Astrocyte (in vitro differentiated cells and primary cell): ENCODE measurements at regions not wholly inside any gene's neighbourhood (a gene's known extent, or its start where the extent isn't known, plus 50 kb on each side); places are given as distances from the start of the nearest gene placed in this dataset.

Source experiments
- DNase-seq: peaks from one replicate; pipeline ENCODE4 v3.0.0-alpha.2; 2010; ENCODE audit warnings: low read depth
- FAIRE-seq: peaks from 2 replicates; lab custom pipeline; 2011; peaks lifted over from hg19 to GRCh38; lab: Jason Lieb, UNC
- H2AFZ ChIP-seq: 2 replicates; pipeline ENCODE4 v1.6.0; 2012; ENCODE audit warnings: low read depth, low read length, inconsistent platforms
- H3K27ac ChIP-seq: 2 replicates; pipeline ENCODE4 v1.5.1; 2011; ENCODE audit warnings: low read depth, low read length, inconsistent platforms
- H3K27me3 ChIP-seq: 2 replicates; pipeline ENCODE4 v1.6.0; 2011; ENCODE audit warnings: low read length, inconsistent platforms; ENCODE audit not compliant: insufficient read depth
- H3K36me3 ChIP-seq: 2 replicates; pipeline ENCODE4 v1.5.1; 2011; ENCODE audit warnings: low read length, inconsistent platforms; ENCODE audit not compliant: insufficient read depth
- H3K4me1 ChIP-seq: 2 replicates; pipeline ENCODE4 v1.5.1; 2011; ENCODE audit warnings: low read length, inconsistent platforms; ENCODE audit not compliant: insufficient read depth
- H3K4me2 ChIP-seq: 2 replicates; pipeline ENCODE4 v1.6.0; 2012; ENCODE audit warnings: low read length, inconsistent platforms
- H3K4me3 ChIP-seq: 2 replicates; pipeline ENCODE4 v1.5.1; 2011; ENCODE audit warnings: low read depth, mild to moderate bottlenecking, low read length, inconsistent platforms; ENCODE audit not compliant: insufficient read depth
- H3K79me2 ChIP-seq: 2 replicates; pipeline ENCODE4 v1.6.0; 2012; ENCODE audit warnings: mild to moderate bottlenecking, low read length, inconsistent platforms; ENCODE audit not compliant: insufficient read depth
- H3K9ac ChIP-seq: 2 replicates; pipeline ENCODE4 v1.6.0; 2012; ENCODE audit warnings: mild to moderate bottlenecking, low read length, inconsistent platforms
- H3K9me3 ChIP-seq: 2 replicates; pipeline ENCODE4 v1.5.1; 2012; ENCODE audit warnings: low read depth, mild to moderate bottlenecking, low read length, inconsistent platforms; ENCODE audit not compliant: insufficient read depth
- H4K20me1 ChIP-seq: 2 replicates; pipeline ENCODE4 v1.6.0; 2012; ENCODE audit warnings: low read length, inconsistent platforms; ENCODE audit not compliant: insufficient read depth
- H3K27ac Mint-ChIP-seq: one replicate; pipeline ENCODE4 v1.8.0; 2021; ENCODE audit warnings: mild to moderate bottlenecking, mixed read lengths; ENCODE audit not compliant: unreplicated experiment
- H3K27me3 Mint-ChIP-seq: one replicate; pipeline ENCODE4 v1.8.0; 2021; ENCODE audit warnings: low read depth, mixed read lengths; ENCODE audit not compliant: unreplicated experiment
- H3K36me3 Mint-ChIP-seq: one replicate; pipeline ENCODE4 v1.8.0; 2021; ENCODE audit warnings: low read depth, mixed read lengths; ENCODE audit not compliant: unreplicated experiment
- H3K4me1 Mint-ChIP-seq: one replicate; pipeline ENCODE4 v1.8.0; 2021; ENCODE audit warnings: low read depth, mixed read lengths; ENCODE audit not compliant: unreplicated experiment
- H3K4me3 Mint-ChIP-seq: one replicate; pipeline ENCODE4 v1.8.0; 2021; ENCODE audit warnings: mild to moderate bottlenecking, moderate library complexity, mixed read lengths; ENCODE audit not compliant: unreplicated experiment
- H3K9me3 Mint-ChIP-seq: one replicate; pipeline ENCODE4 v1.8.0; 2021; ENCODE audit warnings: mild to moderate bottlenecking, mixed read lengths; ENCODE audit not compliant: unreplicated experiment
- EZH2 ChIP-seq: IDR thresholded peaks from 2 replicates; pipeline ENCODE4 v1.6.1; 2012; ENCODE audit warnings: mild to moderate bottlenecking, low read length, inconsistent platforms; ENCODE audit not compliant: insufficient read depth
- TF ChIP-seq, protein P1 (sequence below): IDR thresholded peaks from 2 replicates; pipeline ENCODE4 v1.5.1; 2011; ENCODE audit warnings: low read depth, mild to moderate bottlenecking, inconsistent platforms, low read length, moderate library complexity; ENCODE audit not compliant: insufficient read depth

DNA sequence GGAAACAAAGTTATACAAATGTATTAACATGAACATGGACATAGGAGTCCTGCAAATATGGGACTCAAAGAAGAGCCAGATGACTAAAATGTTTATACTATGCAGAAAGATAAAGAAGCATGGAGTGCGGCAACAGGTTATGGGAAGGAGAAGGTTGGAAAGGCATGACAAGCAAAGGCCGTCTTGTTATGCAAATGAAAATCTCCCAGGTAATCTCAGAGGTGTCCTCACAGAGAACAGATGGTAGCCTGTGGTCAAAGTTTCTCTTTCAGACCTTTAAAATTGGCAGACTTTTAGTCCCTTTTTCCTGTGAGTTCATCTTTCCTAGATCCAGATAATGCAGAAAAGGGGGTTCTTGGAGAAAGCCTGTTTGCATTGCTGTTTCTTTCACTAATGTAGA lies 116.4 kb upstream of the BEND4 start:
- no peaks in the 10 kb centered on the region for H4K20me1 ChIP-seq
- H3K27ac ChIP-seq, result no peak overlapping the region
- no peaks in the 10 kb centered on the region for H3K9me3 ChIP-seq
- no peak overlapping the region for H3K4me3 ChIP-seq
- Mint-ChIP-seq H3K27me3 (no peaks in the 10 kb centered on the region), H3K9me3 (peaks cover 6% of the 10 kb centered on the region), H3K36me3 (no peaks in the 10 kb centered on the region), H3K4me3 (no peak overlapping the region), H3K27ac (no peak overlapping the region), H3K4me1 (no peaks in the 10 kb centered on the region)
- no peak overlapping the region for H3K9ac ChIP-seq
- no peaks in the 10 kb centered on the region for H3K27me3 ChIP-seq
- no peak overlapping the region for H2AFZ ChIP-seq
- no peak overlapping the region for H3K4me2 ChIP-seq
- H3K4me1 ChIP-seq, result no peaks in the 10 kb centered on the region
- no peak for FAIRE-seq
- H3K36me3 ChIP-seq, result no peaks in the 10 kb centered on the region
- TF ChIP-seq, protein P1, sequence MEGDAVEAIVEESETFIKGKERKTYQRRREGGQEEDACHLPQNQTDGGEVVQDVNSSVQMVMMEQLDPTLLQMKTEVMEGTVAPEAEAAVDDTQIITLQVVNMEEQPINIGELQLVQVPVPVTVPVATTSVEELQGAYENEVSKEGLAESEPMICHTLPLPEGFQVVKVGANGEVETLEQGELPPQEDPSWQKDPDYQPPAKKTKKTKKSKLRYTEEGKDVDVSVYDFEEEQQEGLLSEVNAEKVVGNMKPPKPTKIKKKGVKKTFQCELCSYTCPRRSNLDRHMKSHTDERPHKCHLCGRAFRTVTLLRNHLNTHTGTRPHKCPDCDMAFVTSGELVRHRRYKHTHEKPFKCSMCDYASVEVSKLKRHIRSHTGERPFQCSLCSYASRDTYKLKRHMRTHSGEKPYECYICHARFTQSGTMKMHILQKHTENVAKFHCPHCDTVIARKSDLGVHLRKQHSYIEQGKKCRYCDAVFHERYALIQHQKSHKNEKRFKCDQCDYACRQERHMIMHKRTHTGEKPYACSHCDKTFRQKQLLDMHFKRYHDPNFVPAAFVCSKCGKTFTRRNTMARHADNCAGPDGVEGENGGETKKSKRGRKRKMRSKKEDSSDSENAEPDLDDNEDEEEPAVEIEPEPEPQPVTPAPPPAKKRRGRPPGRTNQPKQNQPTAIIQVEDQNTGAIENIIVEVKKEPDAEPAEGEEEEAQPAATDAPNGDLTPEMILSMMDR, result no peak
- no peak for TF ChIP-seq EZH2
- no peak for DNase-seq
- no peaks in the 10 kb centered on the region for H3K79me2 ChIP-seq

DNA sequence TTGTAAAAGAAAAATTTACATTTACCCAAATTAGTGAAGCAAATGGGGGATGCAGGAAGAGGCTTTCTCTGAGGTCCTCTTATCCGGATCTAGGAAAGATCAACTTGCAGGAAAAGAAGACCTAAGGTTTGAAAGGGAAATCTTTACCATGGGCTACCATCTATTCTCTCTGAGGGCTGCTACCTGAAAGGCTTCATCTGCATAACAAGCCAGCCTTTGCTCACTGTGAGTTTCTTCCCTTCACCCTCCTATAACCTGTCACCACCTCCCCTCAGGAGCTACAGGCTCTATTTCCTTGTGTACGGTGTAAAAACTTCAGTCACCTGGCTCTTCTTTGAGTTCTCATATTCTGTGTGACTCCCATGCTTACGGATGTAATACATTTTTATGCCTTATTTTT lies 118.6 kb upstream of the BEND4 start:
- H3K79me2 ChIP-seq, result no peaks in the 10 kb centered on the region
- no peaks in the 10 kb centered on the region for H3K36me3 Mint-ChIP-seq
- no peak overlapping the region for H3K4me2 ChIP-seq
- no peak overlapping the region for H2AFZ ChIP-seq
- H3K27me3 Mint-ChIP-seq, result no peaks in the 10 kb centered on the region
- no peak overlapping the region for H3K9ac ChIP-seq
- no peaks in the 10 kb centered on the region for H4K20me1 ChIP-seq
- TF ChIP-seq EZH2, result no peak
- TF ChIP-seq, protein P1, result no peak
- no peaks in the 10 kb centered on the region for H3K36me3 ChIP-seq
- no peaks in the 10 kb centered on the region for H3K4me1 Mint-ChIP-seq
- no peak overlapping the region for H3K4me3 Mint-ChIP-seq
- DNase-seq (no peak), FAIRE-seq (no peak)
- peaks cover 13% of the 10 kb centered on the region for H3K9me3 Mint-ChIP-seq
- H3K27ac Mint-ChIP-seq, result no peak overlapping the region
- H3K27me3 ChIP-seq, result no peaks in the 10 kb centered on the region
- H3K9me3 ChIP-seq, result no peaks in the 10 kb centered on the region
- no peak overlapping the region for H3K27ac ChIP-seq
- no peak overlapping the region for H3K4me3 ChIP-seq
- H3K4me1 ChIP-seq, result no peaks in the 10 kb centered on the region

DNA sequence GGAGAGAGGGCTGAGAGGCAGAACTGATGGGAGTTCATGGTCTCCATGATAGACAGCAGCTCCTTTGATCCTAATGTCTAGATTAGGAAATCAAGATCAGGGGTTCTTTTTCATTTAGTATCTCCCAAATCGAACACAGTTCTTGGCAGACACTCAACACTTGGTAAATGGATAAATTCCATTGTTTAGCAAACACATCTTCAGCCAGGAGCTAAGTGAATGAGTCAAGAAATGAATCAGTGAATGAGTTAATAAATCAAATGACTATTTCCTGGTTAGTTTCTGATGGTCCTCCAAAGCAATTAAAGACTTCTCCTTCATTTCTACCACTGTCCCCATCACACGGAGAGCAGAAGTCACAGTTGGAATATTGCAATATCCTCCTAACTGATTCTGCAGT lies 120.0 kb upstream of the SHISA3 start:
- Histone ChIP-seq H3K4me1 (no peaks in the 10 kb centered on the region), H3K9me3 (no peaks in the 10 kb centered on the region), H3K79me2 (no peaks in the 10 kb centered on the region), H3K9ac (no peak overlapping the region), H2AFZ (no peak overlapping the region), H3K4me3 (no peak overlapping the region), H3K36me3 (no peaks in the 10 kb centered on the region), H3K27me3 (no peaks in the 10 kb centered on the region), H4K20me1 (no peaks in the 10 kb centered on the region), H3K4me2 (no peak overlapping the region), H3K27ac (no peak overlapping the region)
- FAIRE-seq (no peak), DNase-seq (no peak)
- Mint-ChIP-seq H3K4me1 (peaks cover 1% of the 10 kb centered on the region), H3K4me3 (no peak overlapping the region), H3K36me3 (no peaks in the 10 kb centered on the region), H3K27me3 (peaks cover 2% of the 10 kb centered on the region), H3K9me3 (peaks cover 6% of the 10 kb centered on the region), H3K27ac (no peak overlapping the region)
- TF ChIP-seq, protein P1, result no peak
- TF ChIP-seq EZH2, result no peak
